K562 (cell line): ENCODE measurements at regions not wholly inside any gene's neighbourhood (a gene's known extent, or its start where the extent isn't known, plus 50 kb on each side); places are given as distances from the start of the nearest gene placed in this dataset.

Source experiments
- ATAC-seq: fragments of 200-7000 bp; cut with Tn5 transposase; 3 replicates; pipeline ENCODE4 v1.9.1; 2020; ENCODE audit warnings: moderate library complexity
- BruUV-seq: library from RNA; stranded (reverse); fragments of 400-500 nt; replicated peaks from 2 replicates; lab custom pipeline; 2021; lab: Mats Ljungman, UMichigan
- CTCF ChIA-PET: fragments of 300-600 bp; formaldehyde crosslinking; extraction: SDS; loops from one replicate; lab custom pipeline; 2021; ENCODE audit warnings: low intra/inter-chr PET ratio; lab: Yijun Ruan, JAX
- POLR2A ChIA-PET: fragments of 300-600, 350-650 bp; sonication (Branson Sonifier 250); formaldehyde crosslinking; extraction: SDS; loops from one replicate; lab custom pipeline; 2021; ENCODE audit warnings: antibody characterized with exemption, inconsistent platforms; lab: Yijun Ruan, JAX
- DNase-seq, 4 experiments: peaks; one replicate each; pipeline versions ENCODE4 v3.0.0 to v3.0.0-alpha.2; 2011 to 2018; ENCODE audit warnings: low spot score in 3 of 4, mixed read lengths in 3 of 4; ENCODE audit errors: extremely low read depth in 1 of 4
- FAIRE-seq: peaks from 2 replicates; lab custom pipeline; 2011; peaks lifted over from hg19 to GRCh38; lab: Jason Lieb, UNC
- H2AFZ ChIP-seq: 2 replicates; pipeline ENCODE4 v1.6.0; 2011; ENCODE audit warnings: low read depth, low read length, control low read depth, inconsistent platforms
- H3K27ac ChIP-seq: fragments of 200-600 bp; 3 replicates; pipeline ENCODE4 v1.8.0; 2011; ENCODE audit warnings: low read depth, mild to moderate bottlenecking, control low read depth, inconsistent platforms, low read length, moderate library complexity, mixed read lengths; ENCODE audit errors: extremely low read depth
- H3K27me3 ChIP-seq, 2 experiments: fragments of 300-600 bp in 1 of 2; 2 replicates in 1 of 2; 3 replicates in 1 of 2; pipeline versions ENCODE4 v1.6.0 to v1.8.0; 2011; ENCODE audit warnings: inconsistent platforms in 2 of 2, low read length in 2 of 2, mild to moderate bottlenecking in 1 of 2, mixed read lengths in 1 of 2, moderate library complexity in 1 of 2; ENCODE audit not compliant: control insufficient read depth in 2 of 2, insufficient read depth in 2 of 2
- H3K36me3 ChIP-seq: fragments of 300-600 bp; 3 replicates; pipeline ENCODE4 v1.8.0; 2011; ENCODE audit warnings: mild to moderate bottlenecking, low read length, inconsistent platforms; ENCODE audit not compliant: control insufficient read depth, insufficient read depth
- H3K4me1 ChIP-seq, 2 experiments: fragments of 200-600 bp in 1 of 2; replicated peaks in 1 of 2; 2 replicates in 1 of 2; 3 replicates in 1 of 2; pipeline versions ENCODE4 v1.5.1 to v1.8.0; 2011; ENCODE audit warnings: inconsistent platforms in 2 of 2, low read length in 2 of 2, mild to moderate bottlenecking in 1 of 2, mixed read lengths in 1 of 2, moderate library complexity in 1 of 2; ENCODE audit not compliant: control insufficient read depth in 2 of 2, insufficient read depth in 2 of 2
- H3K4me2 ChIP-seq: 2 replicates; pipeline ENCODE4 v1.6.1; 2011; ENCODE audit warnings: low read length, control low read depth, inconsistent platforms, mixed read lengths; ENCODE audit not compliant: insufficient read depth
- H3K4me3 ChIP-seq: fragments of 200-600 bp; sonication (generic), shearing (Covaris generic); 2 replicates; pipeline ENCODE4 v1.5.1; 2016; ENCODE audit warnings: control low read depth, inconsistent platforms
- H3K79me2 ChIP-seq: fragments of 200-600 bp; 3 replicates; pipeline ENCODE4 v1.8.0; 2011; ENCODE audit warnings: low read length, inconsistent platforms; ENCODE audit not compliant: control insufficient read depth, insufficient read depth
- H3K9ac ChIP-seq, 2 experiments: 2 replicates each; pipeline versions ENCODE4 v1.6.0 to v1.6.1; 2011; ENCODE audit warnings: low read depth in 2 of 2, low read length in 2 of 2, control low read depth in 1 of 2, inconsistent platforms in 1 of 2, mild to moderate bottlenecking in 1 of 2, mixed read lengths in 1 of 2; ENCODE audit not compliant: insufficient read depth in 1 of 2
- H3K9me1 ChIP-seq: one replicate; pipeline ENCODE4 v1.6.0; 2011; ENCODE audit warnings: inconsistent platforms, mild to moderate bottlenecking, low read length, moderate library complexity; ENCODE audit not compliant: control insufficient read depth, insufficient read depth
- H3K9me3 ChIP-seq: replicated peaks from 2 replicates; pipeline ENCODE4 v1.5.1; 2011; ENCODE audit warnings: low read depth, low read length, inconsistent platforms; ENCODE audit not compliant: control insufficient read depth, insufficient read depth
- H4K20me1 ChIP-seq: replicated peaks from 2 replicates; pipeline ENCODE4 v1.6.1; 2011; ENCODE audit warnings: low read length, inconsistent platforms, mixed read lengths; ENCODE audit not compliant: control insufficient read depth, insufficient read depth
- HNRNPL ChIP-seq: fragments of 200-400 bp; formaldehyde crosslinking; IDR thresholded peaks from 2 replicates; pipeline ENCODE4 v1.6.1; 2017; ENCODE audit warnings: low read depth, mild to moderate bottlenecking, low read length
- KDM2B ChIP-seq: fragments of 250-450 bp; sonication (Bioruptor Pico); IDR thresholded peaks from 2 replicates; pipeline ENCODE4 v1.8.0; 2021; ENCODE audit warnings: mild to moderate bottlenecking, moderate library complexity
- MTA3 ChIP-seq: fragments of 450-650 bp; formaldehyde crosslinking; IDR thresholded peaks from 2 replicates; pipeline ENCODE4 v1.6.1; 2017; ENCODE audit warnings: mild to moderate bottlenecking, borderline replicate concordance
- THRAP3 ChIP-seq: fragments of 450-650 bp; IDR thresholded peaks from 2 replicates; pipeline ENCODE4 v1.6.1; 2016; ENCODE audit warnings: mild to moderate bottlenecking, inconsistent platforms, borderline replicate concordance
- TOE1 ChIP-seq, 2 experiments: fragments of 450-650 bp in 1 of 2; sonication (generic) in 1 of 2; formaldehyde crosslinking in 1 of 2; IDR thresholded peaks; 2 replicates each; pipeline versions ENCODE4 v1.7.1 to v1.8.0; 2016 to 2022; ENCODE audit warnings: borderline replicate concordance in 2 of 2, mild to moderate bottlenecking in 2 of 2, antibody characterized with exemption in 1 of 2, inconsistent platforms in 1 of 2, low read depth in 1 of 2, missing genetic modification reagents in 1 of 2, moderate library complexity in 1 of 2
- ZNF431 ChIP-seq: sonication (generic); formaldehyde crosslinking; IDR thresholded peaks from 2 replicates; pipeline ENCODE4 v1.8.0; 2022; ENCODE audit warnings: mild to moderate bottlenecking, missing genetic modification reagents
- WGBS: fragments of 100-300 bp; shearing (Covaris generic); methylation state at CpG from one replicate; pipeline ENCODE4 v1.1.6; 2016; ENCODE audit warnings: low coverage, mixed read lengths; ENCODE audit not compliant: insufficient coverage; ENCODE audit errors: missing lambda C conversion rate; 5-methylcytosine and 5-hydroxymethylcytosine counted together
- in situ Hi-C: fragments of 300-500 bp; cut with MboI; formaldehyde crosslinking; loops from 4 replicates; pipeline ENCODE4 v1.15.0; 2018; ENCODE audit warnings: inconsistent platforms, mixed read lengths
- intact Hi-C: fragments of 100-400 bp; cut with micrococcal nuclease; formaldehyde crosslinking; loops from 2 replicates; pipeline ENCODE4 v1.14.2; 2022
- TF ChIP-seq, protein P1 (sequence below): fragments of 150-350 bp; conservative IDR thresholded peaks from 2 replicates; pipeline ENCODE4 v1.6.1; 2014; ENCODE audit warnings: low read length
- TF ChIP-seq, protein P2 (sequence below): fragments of 450-650 bp; IDR thresholded peaks from 2 replicates; pipeline ENCODE4 v1.6.1; 2017; ENCODE audit warnings: antibody characterized with exemption
- TF ChIP-seq, protein P3 (sequence below), 2 experiments: fragments of 250-450 bp in 1 of 2; fragments of 450-650 bp in 1 of 2; sonication (Bioruptor Pico) in 1 of 2; IDR thresholded peaks; 2 replicates each; pipeline versions ENCODE4 v1.6.1 to v1.8.0; 2016 to 2021; ENCODE audit warnings: mild to moderate bottlenecking in 2 of 2, moderate library complexity in 2 of 2, missing compliant biosample characterization in 1 of 2, missing genetic modification characterization in 1 of 2

DNA sequence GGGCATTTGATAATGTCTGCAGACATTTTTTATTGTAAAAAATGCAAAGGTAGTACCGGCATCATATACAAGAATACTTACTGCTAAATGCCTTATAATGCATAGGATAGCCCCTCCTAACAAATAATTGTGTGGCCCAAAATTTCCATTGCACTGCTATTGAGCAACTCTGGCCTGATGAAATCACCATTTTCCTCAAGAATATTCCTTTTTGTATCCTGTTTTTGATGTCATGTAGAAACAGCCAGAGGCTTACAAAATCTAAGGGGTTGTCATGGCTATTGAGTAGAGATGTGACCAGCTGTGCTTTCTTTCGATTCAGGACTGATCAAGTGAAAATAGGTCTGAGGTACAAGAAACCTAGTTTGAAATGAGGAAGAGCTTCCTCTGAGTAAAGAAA lies 854.3 kb downstream of the KCNA4 start (continued):
- no peak for TF ChIP-seq KDM2B

DNA sequence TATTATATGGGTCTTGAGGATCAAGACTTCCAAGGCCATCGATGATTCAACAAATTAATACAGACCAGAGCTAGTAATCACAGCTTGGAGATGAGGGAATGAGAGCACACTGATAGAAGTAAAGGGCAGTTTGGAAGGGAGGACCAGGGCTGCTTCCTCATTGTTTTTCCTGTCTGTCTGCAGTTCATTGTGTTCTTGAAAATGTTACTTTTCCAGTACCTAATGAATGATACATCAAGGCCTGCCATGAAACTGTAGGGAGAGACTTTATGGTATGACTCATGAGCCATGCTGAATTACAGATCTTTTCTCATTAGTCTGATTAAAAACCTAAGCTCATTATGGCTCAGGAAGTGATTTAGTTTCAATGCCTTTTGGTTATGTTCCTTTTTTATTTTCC lies 855.6 kb downstream of the KCNA4 start:
- no peak overlapping the region for H3K4me3 ChIP-seq

More for the DNA sequence above, 855.6 kb downstream of the KCNA4 start:
- ATAC-seq (no peak), FAIRE-seq (no peak), DNase-seq (no peak)
- whole genome bisulfite sequencing: 0% methylated on average over 1 of the region's 1 CpG
- in situ Hi-C loops (no loop called here), intact Hi-C loops (no loop called here)
- BruUV-seq: no TSS peak
- H3K36me3 ChIP-seq: no peaks in the 10 kb centered on the region
- CTCF ChIA-PET: no interaction called here
- H3K4me2 ChIP-seq: no peak overlapping the region
- no peaks in the 10 kb centered on the region; the same call in 1 of the 2 replicates for H3K9me3 ChIP-seq
- POLR2A ChIA-PET: no interaction called here
- H3K79me2 ChIP-seq: no peaks in the 10 kb centered on the region
- H3K9me1 ChIP-seq: no peaks in the 10 kb centered on the region
- H3K27ac ChIP-seq: no peak overlapping the region
- H3K27me3 ChIP-seq: no peaks in the 10 kb centered on the region
- no peak overlapping the region for H2AFZ ChIP-seq
- no peaks in the 10 kb centered on the region for H3K4me1 ChIP-seq
- H4K20me1 ChIP-seq: no peaks in the 10 kb centered on the region
- TF ChIP-seq HNRNPL: no peak
- TF ChIP-seq, protein P1, sequence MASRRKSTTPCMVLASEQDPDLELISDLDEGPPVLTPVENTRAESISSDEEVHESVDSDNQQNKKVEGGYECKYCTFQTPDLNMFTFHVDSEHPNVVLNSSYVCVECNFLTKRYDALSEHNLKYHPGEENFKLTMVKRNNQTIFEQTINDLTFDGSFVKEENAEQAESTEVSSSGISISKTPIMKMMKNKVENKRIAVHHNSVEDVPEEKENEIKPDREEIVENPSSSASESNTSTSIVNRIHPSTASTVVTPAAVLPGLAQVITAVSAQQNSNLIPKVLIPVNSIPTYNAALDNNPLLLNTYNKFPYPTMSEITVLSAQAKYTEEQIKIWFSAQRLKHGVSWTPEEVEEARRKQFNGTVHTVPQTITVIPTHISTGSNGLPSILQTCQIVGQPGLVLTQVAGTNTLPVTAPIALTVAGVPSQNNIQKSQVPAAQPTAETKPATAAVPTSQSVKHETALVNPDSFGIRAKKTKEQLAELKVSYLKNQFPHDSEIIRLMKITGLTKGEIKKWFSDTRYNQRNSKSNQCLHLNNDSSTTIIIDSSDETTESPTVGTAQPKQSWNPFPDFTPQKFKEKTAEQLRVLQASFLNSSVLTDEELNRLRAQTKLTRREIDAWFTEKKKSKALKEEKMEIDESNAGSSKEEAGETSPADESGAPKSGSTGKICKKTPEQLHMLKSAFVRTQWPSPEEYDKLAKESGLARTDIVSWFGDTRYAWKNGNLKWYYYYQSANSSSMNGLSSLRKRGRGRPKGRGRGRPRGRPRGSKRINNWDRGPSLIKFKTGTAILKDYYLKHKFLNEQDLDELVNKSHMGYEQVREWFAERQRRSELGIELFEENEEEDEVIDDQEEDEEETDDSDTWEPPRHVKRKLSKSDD: no peak
- TF ChIP-seq, protein P2, sequence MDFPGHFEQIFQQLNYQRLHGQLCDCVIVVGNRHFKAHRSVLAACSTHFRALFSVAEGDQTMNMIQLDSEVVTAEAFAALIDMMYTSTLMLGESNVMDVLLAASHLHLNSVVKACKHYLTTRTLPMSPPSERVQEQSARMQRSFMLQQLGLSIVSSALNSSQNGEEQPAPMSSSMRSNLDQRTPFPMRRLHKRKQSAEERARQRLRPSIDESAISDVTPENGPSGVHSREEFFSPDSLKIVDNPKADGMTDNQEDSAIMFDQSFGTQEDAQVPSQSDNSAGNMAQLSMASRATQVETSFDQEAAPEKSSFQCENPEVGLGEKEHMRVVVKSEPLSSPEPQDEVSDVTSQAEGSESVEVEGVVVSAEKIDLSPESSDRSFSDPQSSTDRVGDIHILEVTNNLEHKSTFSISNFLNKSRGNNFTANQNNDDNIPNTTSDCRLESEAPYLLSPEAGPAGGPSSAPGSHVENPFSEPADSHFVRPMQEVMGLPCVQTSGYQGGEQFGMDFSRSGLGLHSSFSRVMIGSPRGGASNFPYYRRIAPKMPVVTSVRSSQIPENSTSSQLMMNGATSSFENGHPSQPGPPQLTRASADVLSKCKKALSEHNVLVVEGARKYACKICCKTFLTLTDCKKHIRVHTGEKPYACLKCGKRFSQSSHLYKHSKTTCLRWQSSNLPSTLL: no peak
- TF ChIP-seq MTA3: no peak
- no peak for TF ChIP-seq TOE1 (IDR thresholded peaks at IDR 0.05; ENCODE audit: borderline replicate concordance)
- TF ChIP-seq TOE1 (CRISPR knock-in tag; IDR thresholded peaks at IDR 0.05; ENCODE audit: borderline replicate concordance, low read depth): no peak
- TF ChIP-seq, protein P3, sequence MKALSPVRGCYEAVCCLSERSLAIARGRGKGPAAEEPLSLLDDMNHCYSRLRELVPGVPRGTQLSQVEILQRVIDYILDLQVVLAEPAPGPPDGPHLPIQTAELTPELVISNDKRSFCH (CRISPR knock-in tag; IDR thresholded peaks at IDR 0.05): no peak
- TF ChIP-seq, protein P3 (tag; IDR thresholded peaks at IDR 0.05): no peak
- no peak for TF ChIP-seq THRAP3
- no peak for TF ChIP-seq ZNF431 (CRISPR knock-in tag)
- H3K9ac ChIP-seq: no peak overlapping the region
